ENCODE measurements at regions not wholly inside any gene's neighbourhood (a gene's known extent, or its start where the extent isn't known, plus 50 kb on each side); places are given as distances from the start of the nearest gene placed in this dataset.

DNA sequence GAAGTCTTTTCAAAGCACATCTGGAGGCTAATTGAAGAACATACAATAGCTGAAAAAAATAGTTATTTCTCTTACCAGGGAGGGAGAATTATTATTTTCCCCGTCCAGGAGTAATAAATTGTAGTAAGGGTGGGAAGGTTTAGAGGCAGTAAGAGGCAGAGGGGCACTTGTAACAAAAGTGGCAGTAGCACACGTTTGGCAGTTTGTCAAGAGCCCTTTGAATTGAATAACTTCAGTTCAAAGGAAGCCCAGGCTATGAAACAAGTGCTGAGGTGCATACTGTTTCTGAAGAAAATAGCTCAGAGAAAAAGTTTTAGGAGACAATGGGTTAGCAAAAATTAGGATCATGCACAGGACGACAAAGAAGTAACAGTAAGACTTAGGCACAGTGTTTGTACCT, 451.3 kb downstream of the LRRC70 start:
- TF ChIP-seq, protein P1, sequence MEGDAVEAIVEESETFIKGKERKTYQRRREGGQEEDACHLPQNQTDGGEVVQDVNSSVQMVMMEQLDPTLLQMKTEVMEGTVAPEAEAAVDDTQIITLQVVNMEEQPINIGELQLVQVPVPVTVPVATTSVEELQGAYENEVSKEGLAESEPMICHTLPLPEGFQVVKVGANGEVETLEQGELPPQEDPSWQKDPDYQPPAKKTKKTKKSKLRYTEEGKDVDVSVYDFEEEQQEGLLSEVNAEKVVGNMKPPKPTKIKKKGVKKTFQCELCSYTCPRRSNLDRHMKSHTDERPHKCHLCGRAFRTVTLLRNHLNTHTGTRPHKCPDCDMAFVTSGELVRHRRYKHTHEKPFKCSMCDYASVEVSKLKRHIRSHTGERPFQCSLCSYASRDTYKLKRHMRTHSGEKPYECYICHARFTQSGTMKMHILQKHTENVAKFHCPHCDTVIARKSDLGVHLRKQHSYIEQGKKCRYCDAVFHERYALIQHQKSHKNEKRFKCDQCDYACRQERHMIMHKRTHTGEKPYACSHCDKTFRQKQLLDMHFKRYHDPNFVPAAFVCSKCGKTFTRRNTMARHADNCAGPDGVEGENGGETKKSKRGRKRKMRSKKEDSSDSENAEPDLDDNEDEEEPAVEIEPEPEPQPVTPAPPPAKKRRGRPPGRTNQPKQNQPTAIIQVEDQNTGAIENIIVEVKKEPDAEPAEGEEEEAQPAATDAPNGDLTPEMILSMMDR (IDR thresholded peaks at IDR 0.05) = no peak
- no peak for TF ChIP-seq ZFX (IDR thresholded peaks at IDR 0.05; ENCODE audit: borderline replicate concordance)

Data from 22Rv1 (cell line).